DMS114 treated with DMSO at 0.1 percent for 48 hours (cell line): ENCODE measurements at regions not wholly inside any gene's neighbourhood (a gene's known extent, or its start where the extent isn't known, plus 50 kb on each side); places are given as distances from the start of the nearest gene placed in this dataset.
A peak's percentile ranks its signal among the peaks of the same experiment; 100 is the strongest.
"Not testable (repeated sequence)": the region's sequence is repeated elsewhere in the genome, so short reads cannot be mapped to it uniquely, and the experiment has no call there.

Experiments
- DNase-seq: peaks from one replicate; lab custom pipeline; 2025; ENCODE audit not compliant: unreplicated experiment; lab: John Stamatoyannopoulos, UW

DNA sequence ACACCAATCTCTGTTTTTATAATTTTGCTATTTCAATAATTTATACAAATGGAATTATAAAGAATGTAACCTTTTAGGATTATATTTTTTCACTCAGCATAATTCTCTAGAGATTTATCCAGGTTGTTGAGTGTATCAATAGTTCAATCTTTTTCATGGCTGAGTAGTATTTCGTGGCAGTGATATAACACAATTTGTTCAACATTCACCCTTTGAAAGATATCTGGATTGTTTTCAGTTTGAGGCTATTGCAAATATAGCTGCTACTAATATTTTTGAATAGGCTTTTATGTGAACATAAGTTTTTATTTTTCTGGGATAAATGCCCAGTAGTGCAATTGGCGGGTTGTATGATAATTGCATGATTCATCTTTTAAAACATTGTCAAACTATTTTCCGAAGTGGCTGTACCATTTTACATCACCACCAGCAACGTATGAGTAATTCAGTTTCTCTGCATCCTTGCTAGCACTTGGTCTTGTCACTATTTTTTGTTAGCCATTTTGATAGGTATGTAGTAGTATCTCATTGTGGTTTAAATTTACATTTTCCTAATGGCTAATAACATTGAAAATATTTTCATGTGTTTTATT lies 55.6 kb upstream of the ABCD3 start:
- DNase-seq: no peak

- no peak for DNase-seq
Measured at GRCh38 chr1:94358630-94359599, 59.3 kb upstream of the ABCD3 start.

DNA sequence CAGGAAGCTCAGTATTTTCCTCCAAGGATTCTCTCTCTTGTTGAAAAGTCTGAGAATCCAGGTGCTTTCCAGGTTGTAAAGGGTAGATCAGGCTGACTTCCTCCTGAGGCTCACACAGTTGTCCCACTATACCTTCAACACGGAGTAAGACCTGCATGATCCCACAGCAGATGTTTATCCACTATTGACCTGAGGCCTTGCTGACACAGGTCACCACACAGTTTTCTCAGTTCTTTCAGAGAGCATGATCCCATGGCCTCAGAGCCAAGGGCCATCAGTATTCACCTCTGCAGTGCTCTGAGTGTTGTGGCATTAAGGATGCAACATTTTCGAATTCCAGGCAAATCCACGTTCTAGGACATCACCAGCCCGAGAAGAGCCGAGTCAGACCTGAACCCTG lies 60.5 kb upstream of the ABCD3 start:
- DNase-seq: no peak

DNA sequence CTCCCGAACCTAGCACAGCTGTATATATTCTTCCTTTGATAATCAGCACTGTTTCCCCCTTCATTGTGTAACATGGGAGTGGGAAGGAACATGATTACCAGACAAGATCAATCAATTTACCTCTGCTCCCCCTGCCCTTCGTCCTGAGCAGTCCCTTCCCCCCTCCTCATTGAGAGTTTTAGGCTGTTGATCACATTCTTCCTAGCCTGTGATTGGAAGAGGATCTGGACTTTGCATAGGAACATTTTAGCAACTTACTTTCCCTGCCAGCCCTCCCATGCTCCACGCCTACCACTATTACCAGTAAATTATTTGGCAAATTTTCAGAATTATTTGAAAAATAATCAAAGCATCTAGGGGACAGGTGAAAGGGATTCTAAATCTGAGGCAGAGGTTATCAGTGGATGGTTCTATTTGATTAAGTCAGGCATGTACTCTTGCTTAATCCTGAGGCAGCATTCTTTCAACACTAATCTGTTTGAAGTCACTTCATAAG lies 62.7 kb upstream of the ABCD3 start:
- no peak for DNase-seq

- no peak for DNase-seq
Measured at GRCh38 chr1:94351481-94351880, 66.7 kb upstream of the ABCD3 start.

GRCh38 chr1:94350350-94350924 lies 67.8 kb upstream of the ABCD3 start:
- DNase-seq: no peak

DNA sequence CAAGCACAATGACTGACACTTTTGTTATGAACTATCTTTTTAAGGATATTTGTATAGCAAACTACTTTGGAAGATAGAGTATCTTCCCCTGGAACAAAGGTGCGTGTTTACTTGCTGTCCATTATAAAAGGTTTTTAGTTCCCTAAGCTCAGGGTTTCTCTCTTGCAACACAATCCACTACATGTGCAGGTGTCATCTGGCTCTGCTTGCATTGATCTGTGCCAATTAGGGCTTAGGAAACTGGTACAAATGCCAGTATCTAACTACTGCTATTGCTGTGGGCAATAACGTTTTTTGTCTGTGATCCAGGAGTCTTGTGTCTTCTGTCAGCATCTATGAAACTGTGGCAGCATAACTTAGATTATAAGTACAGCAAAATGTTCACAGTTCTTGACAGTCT lies 68.3 kb upstream of the ABCD3 start:
- DNase-seq: no peak

DNA sequence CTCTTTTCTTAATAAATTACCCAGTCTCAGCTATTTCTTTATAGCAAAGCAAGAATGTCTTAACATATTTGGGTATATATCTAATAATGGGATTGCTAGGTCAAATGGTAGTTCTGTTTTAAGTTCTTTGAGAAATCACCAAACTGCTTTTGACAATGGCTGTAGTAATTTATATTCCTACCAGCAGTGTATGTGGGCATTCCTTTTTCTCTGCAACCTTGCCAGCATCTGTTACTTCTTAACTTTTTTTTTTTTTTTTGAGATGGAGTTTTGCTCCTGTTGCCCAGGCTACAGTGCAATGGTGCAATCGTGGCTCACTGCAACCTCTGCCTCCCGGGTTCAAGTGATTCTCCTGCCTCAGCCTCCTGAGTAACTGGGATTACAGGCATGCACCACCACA lies 69.8 kb upstream of the ABCD3 start:
- DNase-seq: not testable (repeated sequence)

DNA sequence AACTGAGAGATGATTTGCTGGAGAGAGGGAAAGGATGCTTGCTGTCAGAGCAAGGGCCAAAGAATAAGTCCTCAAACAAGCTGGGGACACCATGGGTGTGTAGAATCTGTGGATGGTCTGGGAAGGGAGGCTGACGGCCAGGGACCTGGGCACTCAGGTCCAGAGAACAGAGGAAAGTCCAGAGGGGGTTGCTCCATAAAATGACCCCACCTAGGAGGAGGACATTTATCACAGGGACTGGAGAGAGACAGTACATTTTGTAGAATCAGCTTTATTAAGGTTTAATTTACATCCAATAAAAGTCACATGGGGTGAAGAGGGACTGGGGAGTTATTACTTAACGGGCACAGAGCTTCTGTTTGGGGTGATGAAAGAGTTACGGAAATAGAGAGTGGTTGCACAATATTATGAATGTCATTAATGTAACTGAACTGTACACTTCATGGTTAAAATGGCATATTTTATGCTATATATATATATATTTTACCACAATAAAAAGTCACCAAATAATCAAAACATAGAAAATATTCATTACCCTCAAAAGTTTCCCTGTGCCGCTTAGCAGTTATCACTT lies 73.0 kb upstream of the ABCD3 start:
- no peak for DNase-seq

- no peak for DNase-seq
Measured at GRCh38 chr1:94342416-94342815, 75.8 kb upstream of the ABCD3 start.

DNA sequence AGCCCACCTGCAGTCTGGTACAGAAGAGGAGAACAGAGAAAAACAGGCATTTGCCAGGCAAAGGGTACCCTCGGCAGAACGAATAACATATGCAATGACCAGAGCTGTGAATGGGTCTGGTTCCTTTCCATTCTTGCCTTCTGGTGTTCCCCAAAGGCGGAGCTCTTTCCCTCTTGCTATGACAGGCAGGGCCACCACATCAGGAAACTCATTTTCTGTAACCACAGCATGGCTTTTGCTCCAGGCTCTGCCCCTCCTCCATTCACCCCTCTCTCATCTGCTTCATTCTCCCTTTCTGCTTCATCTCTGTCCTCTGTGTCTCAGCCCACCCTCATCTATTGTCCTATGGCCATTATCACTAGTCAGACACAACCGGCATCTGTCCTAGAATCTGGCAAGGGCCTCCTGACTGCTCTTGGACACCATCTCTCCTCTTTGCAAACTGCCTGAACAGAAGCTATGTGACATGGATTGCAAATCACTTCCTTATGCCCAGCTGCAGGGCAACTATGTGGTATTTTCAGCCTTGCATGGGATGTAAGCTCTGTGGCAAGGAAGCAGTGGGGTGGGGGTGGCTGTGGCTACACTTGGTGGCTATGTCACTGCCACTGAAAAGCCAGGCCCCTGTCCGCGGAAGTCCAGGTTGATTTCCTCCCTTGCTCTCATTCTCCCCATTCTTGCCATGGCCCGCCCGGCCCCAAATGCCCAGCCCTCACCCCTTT lies 78.8 kb upstream of the ABCD3 start:
- DNase-seq: no peak

DNA sequence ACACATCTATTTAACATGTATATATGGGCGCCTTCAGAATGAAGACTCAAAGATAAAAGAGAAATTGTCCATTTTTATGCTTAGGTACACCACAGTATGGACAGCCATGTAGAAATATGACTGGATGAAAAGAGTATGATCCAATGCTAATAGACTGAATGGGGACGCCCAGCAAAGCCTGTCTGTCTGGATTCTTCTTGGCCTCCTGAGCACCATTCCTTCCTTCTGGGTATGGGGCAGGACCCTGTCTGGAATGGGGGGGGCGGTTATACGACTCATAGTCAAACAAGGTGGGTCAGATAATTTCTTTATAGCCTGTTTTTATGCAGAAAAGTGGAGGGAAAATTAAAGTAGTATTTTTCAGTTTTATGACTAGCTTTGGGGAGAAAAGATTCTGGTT lies 81.2 kb upstream of the ABCD3 start:
- no peak for DNase-seq

DNA sequence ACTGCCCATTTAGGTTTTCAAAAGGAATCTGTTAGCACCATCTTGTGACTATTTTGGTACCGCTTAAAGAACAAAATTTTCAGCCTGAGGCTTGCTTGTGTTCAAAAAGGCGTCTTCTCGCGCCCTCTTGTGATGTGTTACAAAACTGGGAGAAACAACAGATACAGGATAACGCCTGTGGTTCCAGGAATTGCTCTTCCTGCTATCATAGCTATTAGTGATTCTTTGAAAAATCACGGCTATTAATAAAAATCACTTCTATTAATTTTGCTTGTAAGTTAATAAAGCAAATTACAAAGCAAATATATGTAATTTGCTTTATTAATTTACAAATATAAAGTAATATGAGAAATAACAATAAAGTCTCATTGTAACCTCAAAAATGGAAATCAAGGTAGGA lies 82.2 kb upstream of the ABCD3 start:
- DNase-seq: peak; percentile 84

DNA sequence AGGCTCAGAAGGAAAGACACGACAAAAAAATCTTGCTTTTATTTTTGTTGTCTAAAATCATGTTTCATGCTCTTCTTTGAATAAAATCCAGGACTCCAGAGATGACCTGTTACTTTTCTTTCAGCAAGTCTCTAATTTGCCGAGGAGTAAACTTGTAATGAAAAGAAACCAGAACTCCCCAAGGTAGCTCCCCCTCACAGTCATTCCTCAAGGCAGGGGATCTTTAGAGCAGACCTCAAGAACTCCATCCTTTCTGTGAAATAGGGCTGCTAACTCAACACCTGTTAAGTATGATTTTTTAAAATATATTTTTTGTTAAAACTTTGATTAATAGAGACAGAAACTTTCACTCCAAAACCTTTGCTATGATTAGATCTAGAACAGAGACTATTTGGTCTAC lies 82.7 kb upstream of the ABCD3 start:
- no peak for DNase-seq

GRCh38 chr1:94334764-94335163 lies 83.4 kb upstream of the ABCD3 start:
- no peak for DNase-seq

DNA sequence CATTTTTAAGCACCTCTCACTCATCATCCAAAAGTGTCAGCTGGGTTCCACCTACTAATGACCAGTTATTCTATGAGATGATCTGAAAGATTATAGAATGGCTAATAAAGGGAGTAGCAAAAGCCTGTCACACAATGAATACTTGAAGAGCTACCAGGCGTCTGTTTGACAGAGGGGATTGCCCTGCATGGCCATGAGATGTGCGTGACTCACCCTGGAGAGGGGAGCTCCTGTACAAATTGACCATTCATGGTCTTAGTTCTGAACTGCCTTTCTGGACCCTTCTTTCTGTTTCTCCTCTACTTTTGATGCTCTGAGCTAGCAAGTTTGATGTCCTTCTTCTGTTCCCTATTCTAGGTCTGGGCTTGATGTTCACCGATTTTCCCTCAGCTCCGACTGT lies 85.2 kb upstream of the ABCD3 start:
- DNase-seq: no peak

- no peak for DNase-seq
Measured at GRCh38 chr1:94332516-94332915, 85.7 kb upstream of the ABCD3 start.

DNA sequence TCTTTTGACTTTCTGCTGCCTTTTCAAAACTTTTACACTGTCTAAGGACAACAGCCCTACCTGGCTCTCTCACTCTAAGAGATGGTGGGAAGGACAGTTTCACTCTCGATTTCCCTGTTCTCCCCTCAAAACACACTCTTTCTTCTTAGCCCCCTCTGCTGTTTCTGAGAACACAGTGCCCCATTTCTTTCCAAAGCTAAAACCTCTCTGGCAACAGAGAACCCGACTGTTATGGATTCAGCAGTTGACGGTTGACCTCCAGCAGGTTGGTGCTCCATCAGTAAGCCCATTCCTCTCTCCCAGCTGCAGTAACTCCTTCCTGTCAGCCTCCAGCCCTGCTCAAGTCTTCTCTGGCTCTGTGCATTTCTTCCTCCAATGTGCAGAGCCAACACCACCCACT lies 88.2 kb upstream of the ABCD3 start:
- DNase-seq: peak; percentile 18

DNA sequence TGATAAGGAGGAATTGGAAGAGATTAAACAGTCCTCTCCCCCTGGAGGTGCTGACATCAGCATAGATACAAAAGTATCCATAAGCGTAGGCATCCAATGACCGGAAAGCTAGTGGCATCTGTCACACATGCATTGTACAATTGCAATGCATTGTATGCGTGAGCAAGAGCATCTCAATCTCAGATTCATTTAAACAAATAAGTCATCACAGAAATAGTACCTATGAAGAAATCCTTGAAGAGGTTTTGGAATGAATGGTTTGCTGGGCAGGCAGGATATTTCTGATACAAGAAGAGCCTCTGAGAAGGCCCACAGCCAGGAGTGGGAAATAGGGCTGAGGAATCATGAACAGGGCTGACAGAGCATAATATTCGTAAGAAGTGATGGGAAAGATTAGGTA lies 88.9 kb upstream of the ABCD3 start:
- DNase-seq: no peak

DNA sequence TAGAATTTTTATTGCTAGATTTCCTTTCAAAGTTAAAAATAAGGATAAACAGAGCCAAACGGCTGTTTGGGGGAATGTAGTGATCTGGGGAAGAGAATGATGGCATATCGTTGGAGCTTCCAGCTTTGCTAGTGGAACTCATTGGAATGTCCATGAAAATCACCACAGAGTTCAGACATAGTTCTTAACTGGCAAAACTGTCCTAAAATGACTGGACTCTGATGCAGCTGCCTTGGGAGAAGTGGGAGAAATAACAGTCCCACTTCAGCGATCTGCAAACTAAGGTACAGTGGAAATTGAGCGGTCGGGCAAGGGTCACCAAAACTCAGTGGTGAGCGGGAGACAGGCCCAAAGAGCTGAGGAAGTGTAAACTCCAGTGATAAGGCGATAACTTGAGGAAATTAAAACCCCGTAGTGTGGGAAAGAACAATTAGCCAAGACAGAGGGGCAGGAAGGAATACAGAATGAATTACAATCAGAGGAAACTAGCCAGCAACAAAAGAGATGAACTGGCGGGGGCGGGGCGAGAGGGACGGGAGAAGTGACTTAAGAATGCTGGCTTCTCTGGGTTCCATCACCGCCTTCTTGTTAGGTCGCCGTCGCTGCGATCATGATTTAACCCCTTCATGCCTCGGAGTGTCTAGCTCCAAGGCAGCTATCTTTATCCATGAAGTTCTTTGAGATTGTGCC lies 89.8 kb upstream of the ARHGAP29 start:
- no peak for DNase-seq
